A673 (cell line): ENCODE measurements at regions not wholly inside any gene's neighbourhood (a gene's known extent, or its start where the extent isn't known, plus 50 kb on each side); places are given as distances from the start of the nearest gene placed in this dataset.

Experiments
- BruUV-seq: library from RNA; stranded (reverse); fragments of 400-500 nt; replicated peaks from 2 replicates; lab custom pipeline; 2021; lab: Mats Ljungman, UMichigan
- CTCF ChIA-PET: fragments of 300-600 bp; sonication (Branson Sonifier 250); formaldehyde crosslinking; loops from one replicate; lab custom pipeline; 2022; ENCODE audit warnings: antibody characterized with exemption; lab: Charles Lee
- POLR2A ChIA-PET: fragments of 300-600 bp; sonication (Branson Sonifier 250); formaldehyde crosslinking; loops from one replicate; lab custom pipeline; 2022; ENCODE audit warnings: antibody characterized with exemption; ENCODE audit not compliant: low non-redundant PET; lab: Charles Lee
- DNase-seq: peaks from one replicate; pipeline ENCODE4 v3.0.0-alpha.2; 2015; ENCODE audit warnings: low spot score
- H3K27ac ChIP-seq: fragments of 200-600 bp; sonication (generic); 2 replicates; pipeline ENCODE4 v1.5.1; 2016; ENCODE audit warnings: mixed run types, low read depth, mild to moderate bottlenecking, mixed read lengths, antibody characterized with exemption, low read length; ENCODE audit not compliant: poor library complexity, severe bottlenecking
- H3K27me3 ChIP-seq: fragments of 200-600 bp; sonication (generic); replicated peaks from 2 replicates; pipeline ENCODE4 v1.6.1; 2017; ENCODE audit warnings: mixed run types, low read depth, mild to moderate bottlenecking, mixed read lengths, antibody characterized with exemption, low read length; ENCODE audit not compliant: insufficient read depth, poor library complexity
- H3K36me3 ChIP-seq: fragments of 200-600 bp; sonication (generic); 2 replicates; pipeline ENCODE4 v1.6.1; 2016; ENCODE audit warnings: mixed run types, mild to moderate bottlenecking, mixed read lengths, antibody characterized with exemption, low read length; ENCODE audit not compliant: insufficient read depth, poor library complexity, severe bottlenecking
- H3K4me1 ChIP-seq: fragments of 200-600 bp; sonication (generic); 2 replicates; pipeline ENCODE4 v1.6.1; 2017; ENCODE audit warnings: mixed run types, mild to moderate bottlenecking, mixed read lengths, antibody characterized with exemption, low read length; ENCODE audit not compliant: insufficient read depth, poor library complexity, severe bottlenecking
- H3K4me3 ChIP-seq: fragments of 200-600 bp; sonication (generic); 2 replicates; pipeline ENCODE4 v1.5.1; 2016; ENCODE audit warnings: low read depth, mixed run types, mild to moderate bottlenecking, mixed read lengths, low read length; ENCODE audit not compliant: poor library complexity, severe bottlenecking
- H3K9me3 ChIP-seq: fragments of 200-600 bp; sonication (generic); 2 replicates; pipeline ENCODE4 v1.6.1; 2016; ENCODE audit warnings: mixed run types, low read depth, mild to moderate bottlenecking, mixed read lengths, antibody characterized with exemption, low read length; ENCODE audit not compliant: poor library complexity, severe bottlenecking
- EZH2 ChIP-seq: fragments of 200-600 bp; sonication (generic); IDR thresholded peaks from 2 replicates; pipeline ENCODE4 v1.6.1; 2017; ENCODE audit warnings: borderline replicate concordance, low read depth, mild to moderate bottlenecking, mixed read lengths, antibody characterized with exemption, low read length; ENCODE audit not compliant: poor library complexity, severe bottlenecking
- intact Hi-C: fragments of 100-400 bp; cut with micrococcal nuclease; formaldehyde crosslinking; loops from one replicate; pipeline ENCODE4 v1.10.0; 2022; ENCODE audit not compliant: unreplicated experiment
- TF ChIP-seq, protein P1 (sequence below): fragments of 300-800, 200-600 bp; sonication (generic); conservative IDR thresholded peaks from 2 replicates; pipeline ENCODE4 v1.5.1; 2017; ENCODE audit warnings: low read depth, mild to moderate bottlenecking, antibody characterized with exemption, low read length, moderate library complexity, mixed read lengths

- H3K27me3 ChIP-seq = no peaks in the 10 kb centered on the region
- POLR2A ChIA-PET = no interaction called here
- no peaks in the 10 kb centered on the region for H3K9me3 ChIP-seq
- DNase-seq = no peak
- no peaks in the 10 kb centered on the region for H3K4me1 ChIP-seq
- CTCF ChIA-PET = no interaction called here
- no TSS peak for BruUV-seq
- TF ChIP-seq, protein P1, sequence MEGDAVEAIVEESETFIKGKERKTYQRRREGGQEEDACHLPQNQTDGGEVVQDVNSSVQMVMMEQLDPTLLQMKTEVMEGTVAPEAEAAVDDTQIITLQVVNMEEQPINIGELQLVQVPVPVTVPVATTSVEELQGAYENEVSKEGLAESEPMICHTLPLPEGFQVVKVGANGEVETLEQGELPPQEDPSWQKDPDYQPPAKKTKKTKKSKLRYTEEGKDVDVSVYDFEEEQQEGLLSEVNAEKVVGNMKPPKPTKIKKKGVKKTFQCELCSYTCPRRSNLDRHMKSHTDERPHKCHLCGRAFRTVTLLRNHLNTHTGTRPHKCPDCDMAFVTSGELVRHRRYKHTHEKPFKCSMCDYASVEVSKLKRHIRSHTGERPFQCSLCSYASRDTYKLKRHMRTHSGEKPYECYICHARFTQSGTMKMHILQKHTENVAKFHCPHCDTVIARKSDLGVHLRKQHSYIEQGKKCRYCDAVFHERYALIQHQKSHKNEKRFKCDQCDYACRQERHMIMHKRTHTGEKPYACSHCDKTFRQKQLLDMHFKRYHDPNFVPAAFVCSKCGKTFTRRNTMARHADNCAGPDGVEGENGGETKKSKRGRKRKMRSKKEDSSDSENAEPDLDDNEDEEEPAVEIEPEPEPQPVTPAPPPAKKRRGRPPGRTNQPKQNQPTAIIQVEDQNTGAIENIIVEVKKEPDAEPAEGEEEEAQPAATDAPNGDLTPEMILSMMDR = no peak
- H3K27ac ChIP-seq = no peak overlapping the region
- intact Hi-C loops = no loop called here
- no peak overlapping the region for H3K4me3 ChIP-seq
- no peaks in the 10 kb centered on the region for H3K36me3 ChIP-seq
Observed at GRCh38 chr12:104840262-104840661, 117.8 kb downstream of the SLC41A2 start.

DNA sequence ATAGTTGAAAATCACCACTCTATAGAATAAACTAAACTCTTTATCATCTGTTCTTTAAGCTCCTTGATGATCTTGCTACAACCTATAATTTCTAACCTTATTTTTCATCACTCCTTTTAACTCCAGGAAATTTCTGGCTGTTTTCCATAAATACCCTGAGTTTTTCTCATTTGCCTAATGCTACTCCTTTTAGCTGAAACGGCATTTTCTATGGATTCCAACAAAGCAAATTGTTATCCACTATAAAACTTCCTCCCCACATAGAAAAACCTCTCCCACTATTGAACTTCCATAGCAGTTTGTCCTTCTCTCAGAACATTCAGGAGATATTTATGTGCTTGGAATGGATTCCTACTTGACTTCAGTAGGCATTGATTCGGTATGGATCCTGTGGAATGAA is 122.8 kb downstream of the SLC41A2 start:
- H3K9me3 ChIP-seq = no peaks in the 10 kb centered on the region
- no peaks in the 10 kb centered on the region for H3K36me3 ChIP-seq
- intact Hi-C loops = no loop called here
- H3K27me3 ChIP-seq = peaks cover 12% of the 10 kb centered on the region
- no peaks in the 10 kb centered on the region for H3K4me1 ChIP-seq
- DNase-seq = no peak
- TF ChIP-seq, protein P1 = no peak
- no peak for TF ChIP-seq EZH2
- no TSS peak for BruUV-seq
- no peak overlapping the region for H3K4me3 ChIP-seq
- no peak overlapping the region for H3K27ac ChIP-seq
- POLR2A ChIA-PET = no interaction called here
- CTCF ChIA-PET = no interaction called here

DNA sequence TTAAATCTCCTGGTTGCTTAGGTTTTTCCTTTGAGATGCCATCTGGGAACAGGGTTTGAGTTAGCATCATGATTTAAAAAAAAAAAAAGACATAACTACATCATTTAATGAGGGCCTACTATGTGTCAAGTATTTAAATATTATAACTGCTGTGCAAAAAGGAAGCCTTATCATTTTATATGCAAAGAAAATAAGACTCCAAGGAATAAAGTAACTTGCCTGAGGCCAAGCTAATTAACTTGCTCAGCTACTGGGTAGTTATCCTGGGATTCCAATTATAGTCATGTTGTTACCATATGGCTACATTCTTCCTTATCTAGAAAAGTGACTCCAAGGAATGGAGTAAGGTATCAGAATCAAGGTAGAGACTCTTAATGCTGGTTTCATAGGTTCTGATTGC is 123.5 kb downstream of the SLC41A2 start:
- DNase-seq = no peak
- no peaks in the 10 kb centered on the region for H3K36me3 ChIP-seq
- CTCF ChIA-PET = no interaction called here
- intact Hi-C loops = no loop called here
- TF ChIP-seq, protein P1 = no peak
- TF ChIP-seq EZH2 = no peak
- POLR2A ChIA-PET = no interaction called here
- H3K4me3 ChIP-seq = no peak overlapping the region
- BruUV-seq = no TSS peak
- no peaks in the 10 kb centered on the region for H3K4me1 ChIP-seq
- peaks cover 12% of the 10 kb centered on the region for H3K27me3 ChIP-seq
- no peak overlapping the region for H3K27ac ChIP-seq
- H3K9me3 ChIP-seq = no peaks in the 10 kb centered on the region
